ENCODE measurements at regions not wholly inside any gene's neighbourhood (a gene's known extent, or its start where the extent isn't known, plus 50 kb on each side); places are given as distances from the start of the nearest gene placed in this dataset.

- dilution Hi-C loops (cut with MboI; ENCODE audit: extremely low pct_ligation_motif_present, low sequenced_read_pairs), result no loop called here
- no peaks in the 10 kb centered on the region for H4K20me1 ChIP-seq (ENCODE audit: control insufficient read depth, extremely low read depth, insufficient read depth, low read length)
Observed at GRCh38 chr4:14299166-14299565, 671.6 kb upstream of the BOD1L1 start.

GRCh38 chr4:14302021-14302420, 674.5 kb upstream of the BOD1L1 start:
- no peaks in the 10 kb centered on the region for H3K4me1 ChIP-seq (ENCODE audit: control insufficient read depth, extremely low read depth, insufficient read depth, low read length)
- H3K4me2 ChIP-seq (ENCODE audit: control insufficient read depth, extremely low read depth, insufficient read depth, low read depth, low read length), result no peak overlapping the region
- H3K27me3 ChIP-seq (ENCODE audit: control insufficient read depth, extremely low read depth, insufficient read depth, low read length), result no peaks in the 10 kb centered on the region
- H3K4me3 ChIP-seq (ENCODE audit: control insufficient read depth in 2 of 3, extremely low read depth in 1 of 3, insufficient read depth in 2 of 3, low read depth in 1 of 3, low read length in 3 of 3), result no peak overlapping the region
- dilution Hi-C loops (cut with MboI; ENCODE audit: extremely low pct_ligation_motif_present, low sequenced_read_pairs), result no loop called here
- no peaks in the 10 kb centered on the region for H3K36me3 ChIP-seq (ENCODE audit: control insufficient read depth in 2 of 2, extremely low read depth in 1 of 2, insufficient read depth in 2 of 2, low read length in 2 of 2)
- no peak for TF ChIP-seq EZH2 (IDR thresholded peaks at IDR 0.05; ENCODE audit: low read length)
- no peak for TF ChIP-seq CTCF (optimal IDR thresholded peaks at IDR 0.05 in 1 of 3, IDR thresholded peaks at IDR 0.05 in 1 of 3, conservative IDR thresholded peaks at IDR 0.05 in 1 of 3; ENCODE audit: extremely low read depth in 1 of 3, insufficient read depth in 2 of 3, low read length in 3 of 3)
- no peak for DNase-seq (ENCODE audit: low read depth, low spot score)
- no peaks in the 10 kb centered on the region for H3K9me3 ChIP-seq (ENCODE audit: control insufficient read depth, low read depth, low read length)
- FAIRE-seq, result no peak
- no peak overlapping the region for H3K27ac ChIP-seq (ENCODE audit: control insufficient read depth, insufficient read depth, low read length)
- H3K9me1 ChIP-seq (ENCODE audit: control insufficient read depth, extremely low read depth, insufficient read depth, low read length), result no peaks in the 10 kb centered on the region
- H3K79me2 ChIP-seq (ENCODE audit: control insufficient read depth, insufficient read depth, low read length), result no peaks in the 10 kb centered on the region
- no peak overlapping the region for H3K9ac ChIP-seq (ENCODE audit: control insufficient read depth, extremely low read depth, insufficient read depth, low read length)
- H4K20me1 ChIP-seq (ENCODE audit: control insufficient read depth, extremely low read depth, insufficient read depth, low read length), result no peaks in the 10 kb centered on the region
- no peak overlapping the region for H2AFZ ChIP-seq (ENCODE audit: control insufficient read depth, low read length)

More at GRCh38 chr4:14299166-14299565, 671.6 kb upstream of the BOD1L1 start:
- Histone ChIP-seq H3K4me3 (ENCODE audit: control insufficient read depth in 2 of 3, extremely low read depth in 1 of 3, insufficient read depth in 2 of 3, low read depth in 1 of 3, low read length in 3 of 3) (no peak overlapping the region), H3K79me2 (ENCODE audit: control insufficient read depth, insufficient read depth, low read length) (no peaks in the 10 kb centered on the region), H2AFZ (ENCODE audit: control insufficient read depth, low read length) (no peak overlapping the region), H3K27ac (ENCODE audit: control insufficient read depth, insufficient read depth, low read length) (no peak overlapping the region), H3K9me3 (ENCODE audit: control insufficient read depth, low read depth, low read length) (no peaks in the 10 kb centered on the region), H3K4me2 (ENCODE audit: control insufficient read depth, extremely low read depth, insufficient read depth, low read depth, low read length) (no peak overlapping the region), H3K27me3 (ENCODE audit: control insufficient read depth, extremely low read depth, insufficient read depth, low read length) (no peaks in the 10 kb centered on the region), H3K9me1 (ENCODE audit: control insufficient read depth, extremely low read depth, insufficient read depth, low read length) (no peaks in the 10 kb centered on the region), H3K4me1 (ENCODE audit: control insufficient read depth, extremely low read depth, insufficient read depth, low read length) (no peaks in the 10 kb centered on the region), H3K36me3 (ENCODE audit: control insufficient read depth in 2 of 2, extremely low read depth in 1 of 2, insufficient read depth in 2 of 2, low read length in 2 of 2) (no peaks in the 10 kb centered on the region), H3K9ac (ENCODE audit: control insufficient read depth, extremely low read depth, insufficient read depth, low read length) (no peak overlapping the region)
- DNase-seq (ENCODE audit: low read depth, low spot score) (no peak), FAIRE-seq (no peak)
- no peak for TF ChIP-seq CTCF (optimal IDR thresholded peaks at IDR 0.05 in 1 of 3, IDR thresholded peaks at IDR 0.05 in 1 of 3, conservative IDR thresholded peaks at IDR 0.05 in 1 of 3; ENCODE audit: extremely low read depth in 1 of 3, insufficient read depth in 2 of 3, low read length in 3 of 3)
- no peak for TF ChIP-seq EZH2 (IDR thresholded peaks at IDR 0.05; ENCODE audit: low read length)
